NCI-H146 treated with DMSO at 0.1 percent for 48 hours (cell line): ENCODE measurements at regions not wholly inside any gene's neighbourhood (a gene's known extent, or its start where the extent isn't known, plus 50 kb on each side); places are given as distances from the start of the nearest gene placed in this dataset.
"Not testable (repeated sequence)": the region's sequence is repeated elsewhere in the genome, so short reads cannot be mapped to it uniquely, and the experiment has no call there.

ENCODE experiments used
- DNase-seq: peaks from one replicate; lab custom pipeline; 2025; ENCODE audit not compliant: unreplicated experiment; lab: John Stamatoyannopoulos, UW

- DNase-seq = peak; percentile 27
These were observed 57.1 kb downstream of the ADCYAP1 start for GRCh38 chr18:961644-962355.

- DNase-seq = no peak
These were observed 58.6 kb downstream of the ADCYAP1 start for GRCh38 chr18:963276-963675.

- no peak for DNase-seq
These were observed 61.5 kb downstream of the ADCYAP1 start for GRCh38 chr18:965921-966758.

- DNase-seq = no peak
These were observed 62.3 kb downstream of the ADCYAP1 start for GRCh38 chr18:966759-967576.

- DNase-seq = not testable (repeated sequence)
These were observed 64.2 kb downstream of the ADCYAP1 start for GRCh38 chr18:968910-969309.

- DNase-seq = not testable (repeated sequence)
These were observed 64.6 kb downstream of the ADCYAP1 start for GRCh38 chr18:969311-969710.

GRCh38 chr18:974606-975005, 69.9 kb downstream of the ADCYAP1 start:
- DNase-seq = not testable (repeated sequence)

- not testable (repeated sequence) for DNase-seq
These were observed 71.9 kb downstream of the ADCYAP1 start for GRCh38 chr18:976393-977128.

GRCh38 chr18:977327-977726, 72.7 kb downstream of the ADCYAP1 start:
- not testable (repeated sequence) for DNase-seq

GRCh38 chr18:977732-978131, 73.1 kb downstream of the ADCYAP1 start:
- not testable (repeated sequence) for DNase-seq

GRCh38 chr18:980586-980985, 75.9 kb downstream of the ADCYAP1 start:
- no peak for DNase-seq

- no peak for DNase-seq
These were observed 79.3 kb downstream of the ADCYAP1 start for GRCh38 chr18:984004-984403.

GRCh38 chr18:985212-985661, 80.6 kb downstream of the ADCYAP1 start:
- peak; percentile 98 for DNase-seq

- peak; percentile 72 for DNase-seq
These were observed 81.4 kb downstream of the ADCYAP1 start for GRCh38 chr18:986051-986450.

GRCh38 chr18:986552-986951, 81.9 kb downstream of the ADCYAP1 start:
- no peak for DNase-seq

GRCh38 chr18:987325-988186, 82.9 kb downstream of the ADCYAP1 start:
- DNase-seq = no peak

- DNase-seq = no peak
These were observed 84.8 kb downstream of the ADCYAP1 start for GRCh38 chr18:989425-989824.

- DNase-seq = no peak
These were observed 85.5 kb downstream of the ADCYAP1 start for GRCh38 chr18:990197-990596.

- no peak for DNase-seq
These were observed 86.8 kb downstream of the ADCYAP1 start for GRCh38 chr18:991441-991840.

- no peak for DNase-seq
These were observed 88.9 kb downstream of the ADCYAP1 start for GRCh38 chr18:993560-993959.
